ENCODE measurements at regions not wholly inside any gene's neighbourhood (a gene's known extent, or its start where the extent isn't known, plus 50 kb on each side); places are given as distances from the start of the nearest gene placed in this dataset.
A peak's percentile ranks its signal among the peaks of the same experiment; 100 is the strongest.

DNA sequence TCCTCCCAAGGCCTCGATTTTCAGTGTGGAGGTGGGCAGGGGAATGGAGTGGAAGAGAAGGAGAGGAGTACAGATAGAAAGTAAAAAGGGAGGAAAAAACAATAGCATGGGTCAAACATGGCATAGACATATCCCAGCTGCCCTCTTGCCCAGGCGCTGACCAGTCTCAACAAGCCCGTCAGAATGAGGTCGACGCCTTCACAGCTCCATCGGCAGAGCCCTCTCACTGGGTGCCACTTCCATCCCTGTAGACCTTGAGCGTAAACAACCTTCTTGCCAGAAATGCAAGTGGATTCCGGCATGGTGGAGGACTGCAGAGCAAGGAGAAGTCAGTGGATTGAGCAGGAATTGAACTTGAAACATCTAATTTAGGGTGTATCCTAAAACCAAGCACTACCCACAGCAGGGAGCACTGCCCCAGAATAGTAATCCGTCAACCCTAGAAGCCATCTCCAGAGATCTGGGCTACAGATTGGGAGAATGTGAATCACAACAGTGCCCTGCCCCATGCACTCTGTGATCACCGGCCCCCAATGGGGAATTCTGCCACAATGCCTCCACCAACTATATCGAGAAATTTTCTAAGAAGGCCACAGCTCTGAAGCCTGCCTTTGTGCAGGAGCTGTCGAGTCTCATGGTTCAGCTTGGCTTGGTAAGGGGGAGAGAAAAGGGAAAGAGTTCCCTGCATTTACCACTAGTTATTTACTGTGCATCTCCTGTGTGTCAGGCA lies 190.1 kb downstream of the UACA start:
- H3K9me3 ChIP-seq (replicated peaks in 1 of 3): no peaks in the 10 kb centered on the region
- no peaks in the 10 kb centered on the region for H3K36me3 ChIP-seq (replicated peaks in 1 of 2)
- no peak overlapping the region for H3K4me3 ChIP-seq
- H3K27ac ChIP-seq: no peak overlapping the region
- TF ChIP-seq POLR2A (IDR thresholded peaks at IDR 0.05): no peak
- TF ChIP-seq, protein P1, sequence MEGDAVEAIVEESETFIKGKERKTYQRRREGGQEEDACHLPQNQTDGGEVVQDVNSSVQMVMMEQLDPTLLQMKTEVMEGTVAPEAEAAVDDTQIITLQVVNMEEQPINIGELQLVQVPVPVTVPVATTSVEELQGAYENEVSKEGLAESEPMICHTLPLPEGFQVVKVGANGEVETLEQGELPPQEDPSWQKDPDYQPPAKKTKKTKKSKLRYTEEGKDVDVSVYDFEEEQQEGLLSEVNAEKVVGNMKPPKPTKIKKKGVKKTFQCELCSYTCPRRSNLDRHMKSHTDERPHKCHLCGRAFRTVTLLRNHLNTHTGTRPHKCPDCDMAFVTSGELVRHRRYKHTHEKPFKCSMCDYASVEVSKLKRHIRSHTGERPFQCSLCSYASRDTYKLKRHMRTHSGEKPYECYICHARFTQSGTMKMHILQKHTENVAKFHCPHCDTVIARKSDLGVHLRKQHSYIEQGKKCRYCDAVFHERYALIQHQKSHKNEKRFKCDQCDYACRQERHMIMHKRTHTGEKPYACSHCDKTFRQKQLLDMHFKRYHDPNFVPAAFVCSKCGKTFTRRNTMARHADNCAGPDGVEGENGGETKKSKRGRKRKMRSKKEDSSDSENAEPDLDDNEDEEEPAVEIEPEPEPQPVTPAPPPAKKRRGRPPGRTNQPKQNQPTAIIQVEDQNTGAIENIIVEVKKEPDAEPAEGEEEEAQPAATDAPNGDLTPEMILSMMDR (IDR thresholded peaks at IDR 0.05): no peak
- no peaks in the 10 kb centered on the region for H3K4me1 ChIP-seq (replicated peaks in 1 of 2)
- H3K27me3 ChIP-seq: no peaks in the 10 kb centered on the region
- 88 to 91% (median 89%) methylated on average over 12 of the region's 12 CpGs for WGBS, 4 donors
- DNase-seq: no peak
- intact Hi-C loops (cut with DNase I): no loop called here

- Histone ChIP-seq H3K27ac (no peak overlapping the region), H3K9me3 (replicated peaks in 1 of 3) (no peaks in the 10 kb centered on the region), H3K4me3 (no peak overlapping the region), H3K36me3 (replicated peaks in 1 of 2) (no peaks in the 10 kb centered on the region), H3K27me3 (no peaks in the 10 kb centered on the region), H3K4me1 (replicated peaks in 1 of 2) (no peaks in the 10 kb centered on the region)
- DNase-seq: peak in 1 of 7 donors; percentile 18
- no peak for TF ChIP-seq POLR2A (IDR thresholded peaks at IDR 0.05)
- TF ChIP-seq, protein P1 (IDR thresholded peaks at IDR 0.05): no peak
- WGBS, 4 donors: 66 to 82% (median 72%) methylated on average over 6 of the region's 6 CpGs
- intact Hi-C loops (cut with DNase I): no loop called here
Measured at GRCh38 chr15:70569714-70570231, 193.6 kb downstream of the UACA start.

- no peaks in the 10 kb centered on the region for H3K27me3 ChIP-seq
- TF ChIP-seq POLR2A (IDR thresholded peaks at IDR 0.05): no peak
- TF ChIP-seq, protein P1 (IDR thresholded peaks at IDR 0.05): peak in 3 of 6 experiments; percentile 18 to 25 (median 20)
- intact Hi-C loops (cut with DNase I): no loop called here
- no peaks in the 10 kb centered on the region for H3K36me3 ChIP-seq (replicated peaks in 1 of 2)
- H3K4me1 ChIP-seq (replicated peaks in 1 of 2): no peaks in the 10 kb centered on the region
- H3K27ac ChIP-seq: no peak overlapping the region
- H3K9me3 ChIP-seq (replicated peaks in 1 of 3): no peaks in the 10 kb centered on the region
- H3K4me3 ChIP-seq: no peak overlapping the region
- 54 to 75% (median 70%) methylated on average over 4 of the region's 4 CpGs for WGBS, 4 donors
- DNase-seq: peak in 2 of 7 donors; percentile 12 to 37
Measured at GRCh38 chr15:70569091-70569713, 194.2 kb downstream of the UACA start.

- Histone ChIP-seq H3K27me3 (no peaks in the 10 kb centered on the region), H3K9me3 (replicated peaks in 1 of 3) (no peaks in the 10 kb centered on the region), H3K4me3 (no peak overlapping the region), H3K27ac (no peak overlapping the region), H3K36me3 (replicated peaks in 1 of 2) (no peaks in the 10 kb centered on the region), H3K4me1 (replicated peaks in 1 of 2) (no peaks in the 10 kb centered on the region)
- intact Hi-C loops (cut with DNase I): no loop called here
- peak in 1 of 7 donors; percentile 30 for DNase-seq
- WGBS, 4 donors: 59 to 88% (median 74%) methylated on average over 8 to 11 of the region's 11 CpGs
- no peak for TF ChIP-seq POLR2A (IDR thresholded peaks at IDR 0.05)
- TF ChIP-seq, protein P1 (IDR thresholded peaks at IDR 0.05): no peak
Measured at GRCh38 chr15:70566989-70567388, 196.4 kb downstream of the UACA start.
